Ovary (tissue), 7 donors: ENCODE measurements at regions not wholly inside any gene's neighbourhood (a gene's known extent, or its start where the extent isn't known, plus 50 kb on each side); places are given as distances from the start of the nearest gene placed in this dataset.

ENCODE experiments used
- DNase-seq, 5 donors: peaks; one replicate each; pipeline ENCODE4 v3.0.0-alpha.2; 2019 to 2020
- H3K27ac ChIP-seq, 2 donors: fragments of 200-600 bp; one replicate each; pipeline versions ENCODE4 v1.5.1 to v1.8.0; 2019 to 2022
- H3K27me3 ChIP-seq: fragments of 200-600 bp; one replicate; pipeline ENCODE4 v1.8.0; 2022
- H3K36me3 ChIP-seq: fragments of 200-600 bp; sonication (generic); one replicate; pipeline ENCODE4 v1.5.1; 2019
- H3K4me1 ChIP-seq: one replicate; pipeline ENCODE4 v1.8.1; 2013; ENCODE audit warnings: mild to moderate bottlenecking, moderate library complexity; ENCODE audit not compliant: insufficient read depth
- H3K4me3 ChIP-seq: fragments of 200-600 bp; sonication (generic); one replicate; pipeline ENCODE4 v1.5.1; 2017
- H3K9me3 ChIP-seq, 2 donors: fragments of 200-600 bp in 1 of 2; sonication (generic) in 1 of 2; one replicate each; pipeline versions ENCODE4 v1.5.1 to v1.8.1; 2013 to 2019; ENCODE audit warnings: mild to moderate bottlenecking in 1 of 2, moderate library complexity in 1 of 2
- EP300 ChIP-seq: sonication (generic); formaldehyde crosslinking; IDR thresholded peaks from one replicate; pipeline ENCODE4 v1.6.1; 2017; ENCODE audit warnings: antibody characterized with exemption
- POLR2A ChIP-seq: fragments of 450-650 bp; IDR thresholded peaks from one replicate; pipeline ENCODE4 v1.6.1; 2017; ENCODE audit warnings: antibody characterized with exemption, mild to moderate bottlenecking, moderate library complexity
- WGBS, 3 donors: extraction: QIAGEN DNeasy Blood & Tissue Kit in 1 of 3; methylation state at CpG; one replicate each; pipeline versions ENCODE4 v1.1.5 to v1.1.7; 2013 to 2017; 5-methylcytosine and 5-hydroxymethylcytosine counted together
- intact Hi-C, 4 donors: fragments of 100-400 bp; cut with DNase I; formaldehyde crosslinking; loops; one replicate each; pipeline versions ENCODE4 v1.11.0 to v1.15.1; 2022 to 2023
- TF ChIP-seq, protein P1 (sequence below), 3 donors: fragments of 450-650 bp in 2 of 3; fragments of 200-600 bp in 1 of 3; IDR thresholded peaks; one replicate each; pipeline versions ENCODE4 v1.5.1 to v1.8.0; 2016 to 2022; ENCODE audit warnings: antibody characterized with exemption in 3 of 3, mild to moderate bottlenecking in 1 of 3
- donor health status: DM: no; HTN: no; CAD: no; lungs with moderate emphysema.
- donor health status: DM: no; HTN: no; CAD: no.
- donor health status: Bipolar disorder and iron deficiency.
- donor health status: DM: no; HTN: no; CAD: no.
- donor health status: DM: yes; HTN: yes; CAD: no.

DNA sequence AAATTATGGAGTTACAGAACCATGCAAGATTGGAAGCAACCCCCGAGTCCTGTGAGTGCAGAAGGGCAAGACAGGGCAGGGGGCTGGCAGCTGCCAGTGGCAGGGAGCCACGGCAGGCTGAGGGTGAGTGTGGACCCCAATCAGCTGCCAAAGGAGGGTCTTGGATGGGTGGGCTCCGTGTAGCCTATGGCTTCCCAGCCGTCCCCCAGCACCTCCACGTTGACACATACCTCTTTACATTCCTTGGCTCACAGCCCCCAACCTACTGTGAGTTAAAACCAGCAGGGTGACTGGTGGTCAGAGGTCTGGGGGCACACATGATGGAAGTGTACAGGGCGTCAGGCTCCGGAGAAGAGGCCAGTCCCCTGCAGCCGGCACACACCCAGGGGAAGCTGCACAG is 60.9 kb upstream of the SALL3 start:
- 61 to 69% (median 66%) methylated on average over 8 of the region's 8 CpGs for WGBS, 3 donors
- intact Hi-C loops, result no loop called here
- no peaks in the 10 kb centered on the region for H3K36me3 ChIP-seq
- DNase-seq, result no peak
- no peaks in the 10 kb centered on the region for H3K27me3 ChIP-seq
- no peak overlapping the region for H3K4me3 ChIP-seq
- TF ChIP-seq EP300 (no peak), POLR2A (no peak)
- TF ChIP-seq, protein P1, sequence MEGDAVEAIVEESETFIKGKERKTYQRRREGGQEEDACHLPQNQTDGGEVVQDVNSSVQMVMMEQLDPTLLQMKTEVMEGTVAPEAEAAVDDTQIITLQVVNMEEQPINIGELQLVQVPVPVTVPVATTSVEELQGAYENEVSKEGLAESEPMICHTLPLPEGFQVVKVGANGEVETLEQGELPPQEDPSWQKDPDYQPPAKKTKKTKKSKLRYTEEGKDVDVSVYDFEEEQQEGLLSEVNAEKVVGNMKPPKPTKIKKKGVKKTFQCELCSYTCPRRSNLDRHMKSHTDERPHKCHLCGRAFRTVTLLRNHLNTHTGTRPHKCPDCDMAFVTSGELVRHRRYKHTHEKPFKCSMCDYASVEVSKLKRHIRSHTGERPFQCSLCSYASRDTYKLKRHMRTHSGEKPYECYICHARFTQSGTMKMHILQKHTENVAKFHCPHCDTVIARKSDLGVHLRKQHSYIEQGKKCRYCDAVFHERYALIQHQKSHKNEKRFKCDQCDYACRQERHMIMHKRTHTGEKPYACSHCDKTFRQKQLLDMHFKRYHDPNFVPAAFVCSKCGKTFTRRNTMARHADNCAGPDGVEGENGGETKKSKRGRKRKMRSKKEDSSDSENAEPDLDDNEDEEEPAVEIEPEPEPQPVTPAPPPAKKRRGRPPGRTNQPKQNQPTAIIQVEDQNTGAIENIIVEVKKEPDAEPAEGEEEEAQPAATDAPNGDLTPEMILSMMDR (IDR thresholded peaks at IDR 0.05), result no peak
- H3K4me1 ChIP-seq, result no peaks in the 10 kb centered on the region
- no peak overlapping the region for H3K27ac ChIP-seq
- no peaks in the 10 kb centered on the region for H3K9me3 ChIP-seq

DNA sequence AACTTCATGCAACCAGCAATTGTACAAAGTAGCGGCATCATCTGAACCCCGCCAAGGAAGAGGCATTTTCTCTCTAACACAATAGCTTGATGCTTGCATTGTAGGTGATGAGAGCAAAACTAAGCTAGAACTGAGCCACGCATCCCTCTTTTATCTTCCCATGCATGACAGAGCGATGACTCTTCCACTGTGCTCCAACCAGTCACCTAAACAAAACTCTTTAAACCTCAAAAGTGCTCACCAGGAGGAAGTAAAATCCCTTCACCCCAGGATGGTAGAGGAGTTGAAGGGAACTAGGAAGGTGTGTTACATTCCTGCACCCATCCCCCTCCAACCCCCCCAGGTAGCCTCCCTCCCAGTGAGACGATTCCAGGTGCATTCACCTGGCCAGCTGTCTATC is 59.7 kb upstream of the SALL3 start:
- Histone ChIP-seq H3K36me3 (no peaks in the 10 kb centered on the region), H3K9me3 (no peaks in the 10 kb centered on the region), H3K27me3 (no peaks in the 10 kb centered on the region), H3K27ac (no peak overlapping the region), H3K4me3 (no peak overlapping the region), H3K4me1 (no peaks in the 10 kb centered on the region)
- DNase-seq, result no peak
- WGBS, 3 donors, result 84 to 90% (median 86%) methylated on average over 5 of the region's 5 CpGs
- TF ChIP-seq POLR2A (no peak), EP300 (no peak)
- TF ChIP-seq, protein P1 (IDR thresholded peaks at IDR 0.05), result no peak
- intact Hi-C loops, result no loop called here

DNA sequence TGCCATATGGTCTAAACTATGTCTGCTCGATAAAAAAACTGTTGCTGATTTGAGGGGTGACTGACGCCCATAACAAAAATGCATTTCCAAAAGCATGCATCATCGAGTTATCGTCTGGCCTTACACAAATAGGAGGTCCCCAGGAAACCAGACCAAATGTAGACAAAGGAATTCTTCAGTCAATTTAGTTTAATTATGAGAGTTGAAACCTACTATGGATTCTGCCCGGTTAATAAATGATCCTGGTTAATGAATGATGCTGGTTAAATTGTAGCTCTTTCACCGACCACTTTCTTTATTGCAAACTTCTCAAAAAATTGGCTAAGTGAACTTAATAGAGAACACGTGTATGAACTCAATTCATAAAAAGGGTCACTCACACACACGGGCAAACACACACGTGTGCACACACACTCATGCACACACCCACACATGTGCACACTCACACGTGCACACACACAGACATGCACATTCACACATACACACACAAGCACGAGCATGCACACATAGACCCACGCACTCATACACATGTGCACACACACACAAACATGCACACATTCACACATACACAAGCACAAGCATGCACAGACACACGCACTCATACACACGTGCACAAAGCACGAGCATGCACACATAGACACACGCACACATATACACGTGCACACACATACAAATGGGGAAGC is 59.0 kb upstream of the SALL3 start:
- WGBS, 3 donors, result 86 to 88% (median 86%) methylated on average over 17 of the region's 17 CpGs
- no peaks in the 10 kb centered on the region for H3K9me3 ChIP-seq
- no peaks in the 10 kb centered on the region for H3K27me3 ChIP-seq
- H3K4me3 ChIP-seq, result no peak overlapping the region
- H3K27ac ChIP-seq, result no peak overlapping the region
- intact Hi-C loops, result no loop called here
- DNase-seq, result no peak
- TF ChIP-seq, protein P1 (IDR thresholded peaks at IDR 0.05), result no peak
- TF ChIP-seq EP300 (no peak), POLR2A (no peak)
- H3K4me1 ChIP-seq, result no peaks in the 10 kb centered on the region
- no peaks in the 10 kb centered on the region for H3K36me3 ChIP-seq

DNA sequence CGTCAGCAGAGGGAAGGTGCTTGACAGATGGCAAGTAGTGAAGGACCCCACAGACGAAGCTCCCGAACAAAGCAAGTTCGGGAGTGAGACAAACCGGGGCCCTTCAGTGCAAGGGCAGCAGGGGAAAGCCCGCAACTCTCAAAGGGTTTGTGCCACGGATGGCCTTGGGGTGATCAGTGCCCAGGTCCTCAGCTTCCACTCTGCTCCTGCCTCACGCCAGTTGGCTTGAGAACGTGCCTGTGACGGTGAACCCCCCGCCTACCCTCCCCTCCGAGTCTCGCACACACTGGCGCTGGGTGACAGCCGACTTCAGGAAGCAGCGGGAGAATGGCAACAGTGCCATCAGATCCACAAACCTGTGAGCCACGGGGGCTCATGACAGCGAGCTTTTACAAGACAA is 56.8 kb upstream of the SALL3 start:
- Histone ChIP-seq H3K36me3 (no peaks in the 10 kb centered on the region), H3K4me3 (no peak overlapping the region), H3K4me1 (no peaks in the 10 kb centered on the region), H3K27me3 (no peaks in the 10 kb centered on the region), H3K27ac (no peak overlapping the region), H3K9me3 (no peaks in the 10 kb centered on the region)
- intact Hi-C loops, result no loop called here
- 83 to 84% (median 83%) methylated on average over 18 of the region's 18 CpGs for WGBS, 3 donors
- TF ChIP-seq EP300, result no peak
- no peak for TF ChIP-seq POLR2A
- TF ChIP-seq, protein P1 (IDR thresholded peaks at IDR 0.05), result no peak
- no peak for DNase-seq
